ENCODE measurements at regions not wholly inside any gene's neighbourhood (a gene's known extent, or its start where the extent isn't known, plus 50 kb on each side); places are given as distances from the start of the nearest gene placed in this dataset.

GRCh38 chr14:22263961-22264360 is 325.1 kb downstream of the DAD1 start:
- RAD21 ChIA-PET (ENCODE audit: low non-redundant PET in 1 of 2, low total read pairs in 2 of 2, uncharacterized antibody in 2 of 2, unreplicated experiment in 2 of 2), result no interaction called here

GRCh38 chr14:22262881-22263280 is 326.1 kb downstream of the DAD1 start:
- Histone ChIP-seq H3K9ac (ENCODE audit: low read length) (no peak overlapping the region), H4K20me1 (ENCODE audit: insufficient read depth) (no peaks in the 10 kb centered on the region), H3K27me3 (ENCODE audit: insufficient read depth, low read length) (peaks cover 32% of the 10 kb centered on the region), H3K4me2 (ENCODE audit: low read length) (no peak overlapping the region), H3K27ac (ENCODE audit: low read depth, low read length) (no peak overlapping the region), H3K4me1 (ENCODE audit: control insufficient read depth in 1 of 2, insufficient read depth in 2 of 2, low read length in 2 of 2) (no peaks in the 10 kb centered on the region), H3K9me2 (ENCODE audit: insufficient read depth) (no peaks in the 10 kb centered on the region), H3K4me3 (replicated peaks in 1 of 2; ENCODE audit: low read depth in 1 of 2, low read length in 2 of 2) (no peak overlapping the region), H3K36me3 (ENCODE audit: control insufficient read depth in 1 of 2, insufficient read depth in 2 of 2, low read length in 2 of 2) (no peaks in the 10 kb centered on the region), H3K9me3 (ENCODE audit: control insufficient read depth in 1 of 2, insufficient read depth in 1 of 2, low read depth in 1 of 2, low read length in 2 of 2) (no peaks in the 10 kb centered on the region), H3K79me2 (ENCODE audit: insufficient read depth, low read length) (no peaks in the 10 kb centered on the region), H2AFZ (ENCODE audit: low read depth, low read length, poor library complexity, severe bottlenecking) (no peak overlapping the region)
- ATAC-seq (no peak), DNase-seq (ENCODE audit: low read depth, low spot score) (no peak)
- no TSS peak for BruUV-seq (replicated peaks)
- TF ChIP-seq SRF (IDR thresholded peaks at IDR 0.05; ENCODE audit: low read depth), result no peak
- TF ChIP-seq ELF1 (IDR thresholded peaks at IDR 0.05; ENCODE audit: borderline replicate concordance, low read depth), result no peak
- TF ChIP-seq CBX3 (IDR thresholded peaks at IDR 0.05; ENCODE audit: low read depth), result no peak
- ChIA-PET POLR2A (no interaction called here), RAD21 (ENCODE audit: low non-redundant PET in 1 of 2, low total read pairs in 2 of 2, uncharacterized antibody in 2 of 2, unreplicated experiment in 2 of 2) (no interaction called here), CTCF (no interaction called here)
- intact Hi-C loops (cut with micrococcal nuclease), result no loop called here

More at GRCh38 chr14:22263961-22264360, 325.1 kb downstream of the DAD1 start:
- peaks cover 0 to 4% of the 10 kb centered on the region in 2 experiments; a peak in 2 of 4 replicates for H3K4me1 ChIP-seq (ENCODE audit: control insufficient read depth in 1 of 2, insufficient read depth in 2 of 2, low read length in 2 of 2)
- H3K9me2 ChIP-seq (ENCODE audit: insufficient read depth), result no peaks in the 10 kb centered on the region
- TF ChIP-seq SRF (IDR thresholded peaks at IDR 0.05; ENCODE audit: low read depth) (no peak), POLR2A (IDR thresholded peaks at IDR 0.05; ENCODE audit: borderline replicate concordance, extremely low read depth, insufficient read depth, insufficient read length) (no peak)
- TF ChIP-seq, protein P1, sequence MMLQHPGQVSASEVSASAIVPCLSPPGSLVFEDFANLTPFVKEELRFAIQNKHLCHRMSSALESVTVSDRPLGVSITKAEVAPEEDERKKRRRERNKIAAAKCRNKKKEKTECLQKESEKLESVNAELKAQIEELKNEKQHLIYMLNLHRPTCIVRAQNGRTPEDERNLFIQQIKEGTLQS (IDR thresholded peaks at IDR 0.05), result no peak
- no peaks in the 10 kb centered on the region for H3K36me3 ChIP-seq (ENCODE audit: control insufficient read depth in 1 of 2, insufficient read depth in 2 of 2, low read length in 2 of 2)
- H3K79me2 ChIP-seq (ENCODE audit: insufficient read depth, low read length), result no peaks in the 10 kb centered on the region
- H3K27me3 ChIP-seq (ENCODE audit: insufficient read depth, low read length), result peaks cover 37% of the 10 kb centered on the region
- ChIA-PET CTCF (interaction anchor here (1.4 kb wide), 1 partner anchor 12 kb away, joined by 4 read pairs; no protein-coding TSS in a partner anchor), POLR2A (no interaction called here)
- BruUV-seq (replicated peaks), result no TSS peak
- no peak overlapping the region for H3K4me2 ChIP-seq (ENCODE audit: low read length)
- no peak overlapping the region for H3K27ac ChIP-seq (ENCODE audit: low read depth, low read length)
- H3K9me3 ChIP-seq (ENCODE audit: control insufficient read depth in 1 of 2, insufficient read depth in 1 of 2, low read depth in 1 of 2, low read length in 2 of 2), result no peaks in the 10 kb centered on the region
- H2AFZ ChIP-seq (ENCODE audit: low read depth, low read length, poor library complexity, severe bottlenecking), result no peak overlapping the region
- no peak overlapping the region for H3K4me3 ChIP-seq (replicated peaks in 1 of 2; ENCODE audit: low read depth in 1 of 2, low read length in 2 of 2)
- ATAC-seq (no peak), DNase-seq (ENCODE audit: low read depth, low spot score) (no peak)
- no peaks in the 10 kb centered on the region for H4K20me1 ChIP-seq (ENCODE audit: insufficient read depth)
- intact Hi-C loops (cut with micrococcal nuclease), result no loop called here
- no peak overlapping the region for H3K9ac ChIP-seq (ENCODE audit: low read length)
